Brain microvascular endothelial cell (primary cell): ENCODE measurements at regions not wholly inside any gene's neighbourhood (a gene's known extent, or its start where the extent isn't known, plus 50 kb on each side); places are given as distances from the start of the nearest gene placed in this dataset.
A peak's percentile ranks its signal among the peaks of the same experiment; 100 is the strongest.

ENCODE experiments used
- DNase-seq: peaks from one replicate; pipeline ENCODE4 v3.0.0-alpha.2; 2020
- H3K27ac ChIP-seq: fragments of 250-450 bp; sonication (Bioruptor Pico); 2 replicates; pipeline ENCODE4 v1.5.1; 2020; ENCODE audit warnings: mild to moderate bottlenecking, moderate library complexity
- H3K27me3 ChIP-seq: fragments of 250-450 bp; sonication (Bioruptor Pico); replicated peaks from 2 replicates; pipeline ENCODE4 v1.5.1; 2020; ENCODE audit warnings: mild to moderate bottlenecking
- H3K36me3 ChIP-seq: fragments of 250-450 bp; sonication (Bioruptor Pico); replicated peaks from 2 replicates; pipeline ENCODE4 v1.5.1; 2020; ENCODE audit warnings: mild to moderate bottlenecking
- H3K4me3 ChIP-seq: 2 replicates; pipeline ENCODE4 v1.5.1; 2011; ENCODE audit warnings: low read depth, mild to moderate bottlenecking, control low read depth, low read length, moderate library complexity
- in situ Hi-C: cut with HindIII; loops from 2 replicates; pipeline ENCODE4 v1.10.0; 2017; ENCODE audit warnings: low sequenced_read_pairs, low pct_ligation_motif_present
- TF ChIP-seq, protein P1 (sequence below): IDR thresholded peaks from 2 replicates; pipeline ENCODE4 v1.5.1; 2011; ENCODE audit warnings: low read depth, mild to moderate bottlenecking, moderate library complexity, low read length, control low read depth, inconsistent platforms; ENCODE audit errors: missing control alignments

DNA sequence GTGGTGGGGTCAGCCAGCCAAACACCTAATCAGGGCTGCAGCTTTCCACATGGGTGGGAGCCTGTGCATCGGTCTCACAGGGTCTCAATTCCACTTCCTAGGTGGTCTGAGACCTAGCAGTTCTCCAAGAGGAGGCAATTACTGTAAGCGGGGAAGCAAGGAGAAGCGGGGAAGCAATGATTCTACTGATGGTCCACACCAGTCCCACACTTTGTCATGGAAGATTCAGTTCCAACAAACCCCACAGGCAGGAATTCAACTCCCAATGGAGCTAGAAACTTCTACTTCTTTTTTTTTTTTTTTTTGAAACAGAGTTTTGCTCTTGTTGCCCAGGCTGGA lies 158.7 kb upstream of the RAI14 start:
- DNase-seq: no peak
- Histone ChIP-seq H3K4me3 (no peak overlapping the region), H3K27me3 (no peaks in the 10 kb centered on the region), H3K36me3 (no peaks in the 10 kb centered on the region), H3K27ac (no peak overlapping the region)
- in situ Hi-C loops: loop anchor here (25.0 kb wide), 1 partner anchor 415 kb away; the partner anchor contains the start of genes BRIX1 and RAD1
- TF ChIP-seq, protein P1, sequence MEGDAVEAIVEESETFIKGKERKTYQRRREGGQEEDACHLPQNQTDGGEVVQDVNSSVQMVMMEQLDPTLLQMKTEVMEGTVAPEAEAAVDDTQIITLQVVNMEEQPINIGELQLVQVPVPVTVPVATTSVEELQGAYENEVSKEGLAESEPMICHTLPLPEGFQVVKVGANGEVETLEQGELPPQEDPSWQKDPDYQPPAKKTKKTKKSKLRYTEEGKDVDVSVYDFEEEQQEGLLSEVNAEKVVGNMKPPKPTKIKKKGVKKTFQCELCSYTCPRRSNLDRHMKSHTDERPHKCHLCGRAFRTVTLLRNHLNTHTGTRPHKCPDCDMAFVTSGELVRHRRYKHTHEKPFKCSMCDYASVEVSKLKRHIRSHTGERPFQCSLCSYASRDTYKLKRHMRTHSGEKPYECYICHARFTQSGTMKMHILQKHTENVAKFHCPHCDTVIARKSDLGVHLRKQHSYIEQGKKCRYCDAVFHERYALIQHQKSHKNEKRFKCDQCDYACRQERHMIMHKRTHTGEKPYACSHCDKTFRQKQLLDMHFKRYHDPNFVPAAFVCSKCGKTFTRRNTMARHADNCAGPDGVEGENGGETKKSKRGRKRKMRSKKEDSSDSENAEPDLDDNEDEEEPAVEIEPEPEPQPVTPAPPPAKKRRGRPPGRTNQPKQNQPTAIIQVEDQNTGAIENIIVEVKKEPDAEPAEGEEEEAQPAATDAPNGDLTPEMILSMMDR: no peak

- no peaks in the 10 kb centered on the region for H3K36me3 ChIP-seq
- no peak for DNase-seq
- H3K4me3 ChIP-seq: no peak overlapping the region
- in situ Hi-C loops: loop anchor here (25.0 kb wide), 1 partner anchor 414 kb away; the partner anchor contains the start of genes BRIX1 and RAD1
- TF ChIP-seq, protein P1: no peak
- no peaks in the 10 kb centered on the region for H3K27me3 ChIP-seq
- H3K27ac ChIP-seq: peak overlapping the region; percentile 76
Observed at GRCh38 chr5:34498572-34498971, 157.6 kb upstream of the RAI14 start.

DNA sequence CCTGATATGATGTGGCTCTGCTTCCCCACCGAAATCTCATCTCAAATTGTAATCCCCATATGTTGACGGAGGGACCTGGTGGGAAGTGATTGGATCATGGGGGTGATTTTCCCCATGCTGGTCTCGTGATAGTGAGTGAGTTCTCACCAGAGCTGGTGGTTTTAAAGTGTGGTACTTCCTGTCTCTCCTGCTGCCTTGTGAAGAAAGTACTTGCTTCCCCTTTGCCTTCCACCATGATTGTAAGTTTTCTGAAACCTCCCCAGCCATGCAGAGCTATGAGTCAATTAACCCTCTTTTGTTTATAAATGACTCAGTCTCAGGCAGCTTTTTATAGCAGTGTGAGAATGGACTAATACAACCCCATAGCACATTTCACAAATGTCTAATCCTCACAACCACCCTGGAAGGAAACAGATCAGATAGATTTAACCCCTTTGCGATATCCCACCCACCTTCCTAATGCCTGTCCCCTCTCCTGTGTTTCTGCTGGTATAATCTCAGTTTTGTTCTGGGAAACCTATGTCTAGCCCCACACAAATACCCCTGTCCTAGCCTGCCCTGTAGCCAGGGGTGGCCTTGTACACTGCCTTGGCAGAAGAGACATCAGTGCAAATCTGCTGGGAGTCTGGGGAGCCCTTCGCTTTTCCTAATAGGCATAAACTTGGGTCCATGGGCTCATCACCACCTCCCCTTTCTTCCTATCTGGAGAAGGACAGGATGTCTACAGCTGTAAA lies 157.0 kb upstream of the RAI14 start:
- Histone ChIP-seq H3K4me3 (no peak overlapping the region), H3K27me3 (no peaks in the 10 kb centered on the region)
- DNase-seq: peak; percentile 71

GRCh38 chr5:34500236-34500847 lies 155.8 kb upstream of the RAI14 start:
- in situ Hi-C loops: no loop called here
- no peak overlapping the region for H3K27ac ChIP-seq
- DNase-seq: no peak
- TF ChIP-seq, protein P1: no peak
- no peaks in the 10 kb centered on the region for H3K27me3 ChIP-seq
- no peak overlapping the region for H3K4me3 ChIP-seq
- H3K36me3 ChIP-seq: no peaks in the 10 kb centered on the region

More for the DNA sequence above, 157.0 kb upstream of the RAI14 start:
- H3K36me3 ChIP-seq: no peaks in the 10 kb centered on the region
- TF ChIP-seq, protein P1: no peak
- H3K27ac ChIP-seq: peak overlapping the region; percentile 76
- in situ Hi-C loops: loop anchor here (25.0 kb wide), 1 partner anchor 413 kb away; the partner anchor contains the start of genes BRIX1 and RAD1

GRCh38 chr5:34501016-34501415 lies 155.1 kb upstream of the RAI14 start:
- Histone ChIP-seq H3K27me3 (no peaks in the 10 kb centered on the region), H3K4me3 (no peak overlapping the region), H3K36me3 (no peaks in the 10 kb centered on the region), H3K27ac (no peak overlapping the region)
- in situ Hi-C loops: no loop called here
- TF ChIP-seq, protein P1: no peak
- no peak for DNase-seq
